GM23338 (cell line): ENCODE measurements at regions not wholly inside any gene's neighbourhood (a gene's known extent, or its start where the extent isn't known, plus 50 kb on each side); places are given as distances from the start of the nearest gene placed in this dataset.

Experiments used
- ATAC-seq: fragments of 200-7000 bp; cut with Tn5 transposase; 3 replicates; pipeline ENCODE4 v1.9.1; 2020
- DNase-seq: peaks from one replicate; pipeline ENCODE4 v3.0.0-alpha.2; 2015; ENCODE audit warnings: low spot score
- H2AFZ ChIP-seq: fragments of 200-600 bp; sonication (generic); 2 replicates; pipeline ENCODE4 v1.8.0; 2016; ENCODE audit warnings: antibody characterized with exemption, mild to moderate bottlenecking, moderate library complexity
- H3F3A ChIP-seq: fragments of 200-600 bp; sonication (generic); replicated peaks from 2 replicates; pipeline ENCODE4 v1.8.0; 2017; ENCODE audit warnings: antibody characterized with exemption, mixed run types, low read depth
- H3K27ac ChIP-seq: fragments of 200-600 bp; sonication (generic); 2 replicates; pipeline ENCODE4 v1.6.1; 2016; ENCODE audit warnings: low read depth
- H3K27me3 ChIP-seq: fragments of 200-600 bp; sonication (generic); 2 replicates; pipeline ENCODE4 v1.8.0; 2016; ENCODE audit warnings: mild to moderate bottlenecking, mixed run types, moderate library complexity; ENCODE audit not compliant: insufficient read depth
- H3K36me3 ChIP-seq: fragments of 200-600 bp; sonication (generic); 2 replicates; pipeline ENCODE4 v1.8.0; 2016; ENCODE audit warnings: mild to moderate bottlenecking; ENCODE audit not compliant: insufficient read depth
- H3K4me1 ChIP-seq: fragments of 200-600 bp; sonication (generic); 2 replicates; pipeline ENCODE4 v1.8.0; 2016; ENCODE audit warnings: mild to moderate bottlenecking, moderate library complexity; ENCODE audit not compliant: insufficient read depth
- H3K4me2 ChIP-seq: fragments of 200-600 bp; sonication (generic); 2 replicates; pipeline ENCODE4 v1.7.1; 2017; ENCODE audit warnings: mixed run types
- H3K4me3 ChIP-seq: fragments of 200-600 bp; sonication (generic); 2 replicates; pipeline ENCODE4 v1.6.1; 2016; ENCODE audit warnings: mixed run types
- H3K79me2 ChIP-seq: fragments of 200-600 bp; sonication (generic); replicated peaks from 2 replicates; pipeline ENCODE4 v1.8.0; 2017; ENCODE audit warnings: mild to moderate bottlenecking; ENCODE audit not compliant: insufficient read depth
- H3K9me2 ChIP-seq: fragments of 200-600 bp; sonication (generic); 2 replicates; pipeline ENCODE4 v1.8.0; 2017; ENCODE audit not compliant: insufficient read depth
- H4K20me1 ChIP-seq: fragments of 200-600 bp; sonication (generic); replicated peaks from 2 replicates; pipeline ENCODE4 v1.8.0; 2017; ENCODE audit warnings: mild to moderate bottlenecking; ENCODE audit not compliant: insufficient read depth
- H3K27ac Mint-ChIP-seq: 2 replicates; pipeline ENCODE4 v1.8.0; 2020; ENCODE audit warnings: inconsistent platforms, mild to moderate bottlenecking, moderate library complexity, mixed read lengths
- H3K27me3 Mint-ChIP-seq: 3 replicates; pipeline ENCODE4 v1.8.0; 2022; ENCODE audit warnings: low read depth, mild to moderate bottlenecking, moderate library complexity, mixed read lengths, inconsistent platforms; ENCODE audit not compliant: insufficient read depth, poor library complexity
- H3K36me3 Mint-ChIP-seq: 3 replicates; pipeline ENCODE4 v1.8.0; 2021; ENCODE audit warnings: low read depth, mild to moderate bottlenecking, inconsistent platforms, moderate library complexity, mixed read lengths
- H3K4me1 Mint-ChIP-seq: 3 replicates; pipeline ENCODE4 v1.8.0; 2020; ENCODE audit warnings: mild to moderate bottlenecking, inconsistent platforms, mixed read lengths
- H3K4me3 Mint-ChIP-seq: 3 replicates; pipeline ENCODE4 v1.8.0; 2021; ENCODE audit warnings: moderate library complexity, mild to moderate bottlenecking, inconsistent platforms, mixed read lengths
- H3K9me3 Mint-ChIP-seq: 3 replicates; pipeline ENCODE4 v1.8.0; 2020; ENCODE audit warnings: moderate library complexity, mild to moderate bottlenecking, inconsistent platforms, mixed read lengths
- CREB1 ChIP-seq: fragments of 250-450 bp; sonication (Bioruptor Pico); IDR thresholded peaks from 2 replicates; pipeline ENCODE4 v1.5.0; 2020; ENCODE audit warnings: low read depth, mild to moderate bottlenecking, moderate library complexity
- EZH2 ChIP-seq: fragments of 200-600 bp; sonication (generic); IDR thresholded peaks from one replicate; pipeline ENCODE4 v1.8.0; 2017; ENCODE audit warnings: antibody characterized with exemption, mild to moderate bottlenecking, low read depth; ENCODE audit not compliant: unreplicated experiment
- EZH2phosphoT487 ChIP-seq: fragments of 200-600 bp; sonication (generic); IDR thresholded peaks from one replicate; pipeline ENCODE4 v1.8.1; 2018; ENCODE audit warnings: antibody characterized with exemption; ENCODE audit not compliant: unreplicated experiment
- JUNB ChIP-seq: IDR thresholded peaks from one replicate; pipeline ENCODE4 v1.6.1; 2016; ENCODE audit warnings: antibody characterized with exemption; ENCODE audit not compliant: unreplicated experiment
- NANOG ChIP-seq: IDR thresholded peaks from 2 replicates; pipeline ENCODE4 v1.6.1; 2016; ENCODE audit warnings: antibody characterized with exemption, borderline replicate concordance
- POLR2AphosphoS5 ChIP-seq: IDR thresholded peaks from 2 replicates; pipeline ENCODE4 v1.6.1; 2016; ENCODE audit warnings: antibody characterized with exemption, low read depth
- STAT1 ChIP-seq: IDR thresholded peaks from one replicate; pipeline ENCODE4 v1.6.1; 2016; ENCODE audit warnings: antibody characterized with exemption; ENCODE audit not compliant: unreplicated experiment
- ZNF114 ChIP-seq: fragments of 250-450 bp; sonication (Bioruptor Pico); IDR thresholded peaks from 2 replicates; pipeline ENCODE4 v1.5.0; 2020; ENCODE audit warnings: mild to moderate bottlenecking, moderate library complexity
- ZNF331 ChIP-seq: fragments of 250-450 bp; sonication (Bioruptor Pico); IDR thresholded peaks from 2 replicates; pipeline ENCODE4 v1.5.0; 2020; ENCODE audit warnings: low read depth, mild to moderate bottlenecking, moderate library complexity
- TF ChIP-seq, protein P1 (sequence below): fragments of 250-450 bp; sonication (Bioruptor Pico); IDR thresholded peaks from 2 replicates; pipeline ENCODE4 v1.5.0; 2020; ENCODE audit warnings: mild to moderate bottlenecking, moderate library complexity
- TF ChIP-seq, protein P2 (sequence below): IDR thresholded peaks from one replicate; pipeline ENCODE4 v1.6.1; 2018; ENCODE audit warnings: antibody characterized with exemption; ENCODE audit not compliant: unreplicated experiment
- TF ChIP-seq, protein P3 (sequence below): IDR thresholded peaks from 2 replicates; pipeline ENCODE4 v1.6.1; 2016; ENCODE audit warnings: antibody characterized with exemption
- TF ChIP-seq, protein P4 (sequence below), 2 experiments: fragments of 200-600 bp in 1 of 2; sonication (generic) in 1 of 2; conservative IDR thresholded peaks; 2 replicates each; pipeline versions ENCODE4 v1.5.1 to v1.6.1; 2016 to 2017; ENCODE audit warnings: antibody characterized with exemption in 2 of 2, low read depth in 2 of 2, mild to moderate bottlenecking in 2 of 2, moderate library complexity in 1 of 2

DNA sequence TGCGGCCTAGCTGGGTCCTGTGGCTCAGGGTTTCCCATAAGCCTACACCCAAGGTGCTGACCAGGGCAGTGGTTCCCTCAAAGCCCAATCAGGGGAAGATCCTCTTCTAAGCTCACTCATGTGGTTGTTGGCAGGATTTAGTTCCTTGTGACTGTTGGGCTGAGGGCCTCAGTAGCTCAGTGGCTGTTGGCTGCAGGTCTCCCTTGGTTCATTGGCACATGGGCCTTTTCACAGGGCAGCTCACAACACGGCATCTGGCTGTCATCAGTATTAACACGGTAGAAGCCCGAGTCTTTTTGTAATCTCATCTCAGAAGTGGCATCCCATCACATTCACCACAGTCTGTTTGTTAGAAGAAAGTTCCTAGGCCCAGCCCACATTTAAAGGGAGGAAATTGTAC is 188.2 kb upstream of the HMCN1 start:
- DNase-seq, result no peak
- H3K27me3 Mint-ChIP-seq, result peaks cover 4% of the 10 kb centered on the region
- peaks cover 28% of the 10 kb centered on the region; the same call in 2 of the 3 replicates for H3K4me1 Mint-ChIP-seq
- no peak overlapping the region for H3K4me3 Mint-ChIP-seq
- Histone ChIP-seq H3K79me2 (no peaks in the 10 kb centered on the region), H3K27ac (no peak overlapping the region), H4K20me1 (no peaks in the 10 kb centered on the region), H3K4me1 (peaks cover 19% of the 10 kb centered on the region), H3K4me2 (no peak overlapping the region), H3K27me3 (no peaks in the 10 kb centered on the region), H3K36me3 (no peaks in the 10 kb centered on the region), H3K9me2 (peaks cover under 1% of the 10 kb centered on the region; the same call in 1 of the 2 replicates), H2AFZ (no peak overlapping the region), H3K4me3 (no peak overlapping the region), H3F3A (no peaks in the 10 kb centered on the region)
- no peaks in the 10 kb centered on the region for H3K36me3 Mint-ChIP-seq
- ATAC-seq, result no peak
- H3K27ac Mint-ChIP-seq, result no peak overlapping the region
- H3K9me3 Mint-ChIP-seq, result no peaks in the 10 kb centered on the region
- TF ChIP-seq NANOG (no peak), JUNB (no peak), POLR2AphosphoS5 (no peak), ZNF114 (CRISPR knock-in tag) (no peak), CREB1 (no peak), EZH2phosphoT487 (no peak), STAT1 (no peak), EZH2 (no peak), ZNF331 (CRISPR knock-in tag) (no peak)
- TF ChIP-seq, protein P1, sequence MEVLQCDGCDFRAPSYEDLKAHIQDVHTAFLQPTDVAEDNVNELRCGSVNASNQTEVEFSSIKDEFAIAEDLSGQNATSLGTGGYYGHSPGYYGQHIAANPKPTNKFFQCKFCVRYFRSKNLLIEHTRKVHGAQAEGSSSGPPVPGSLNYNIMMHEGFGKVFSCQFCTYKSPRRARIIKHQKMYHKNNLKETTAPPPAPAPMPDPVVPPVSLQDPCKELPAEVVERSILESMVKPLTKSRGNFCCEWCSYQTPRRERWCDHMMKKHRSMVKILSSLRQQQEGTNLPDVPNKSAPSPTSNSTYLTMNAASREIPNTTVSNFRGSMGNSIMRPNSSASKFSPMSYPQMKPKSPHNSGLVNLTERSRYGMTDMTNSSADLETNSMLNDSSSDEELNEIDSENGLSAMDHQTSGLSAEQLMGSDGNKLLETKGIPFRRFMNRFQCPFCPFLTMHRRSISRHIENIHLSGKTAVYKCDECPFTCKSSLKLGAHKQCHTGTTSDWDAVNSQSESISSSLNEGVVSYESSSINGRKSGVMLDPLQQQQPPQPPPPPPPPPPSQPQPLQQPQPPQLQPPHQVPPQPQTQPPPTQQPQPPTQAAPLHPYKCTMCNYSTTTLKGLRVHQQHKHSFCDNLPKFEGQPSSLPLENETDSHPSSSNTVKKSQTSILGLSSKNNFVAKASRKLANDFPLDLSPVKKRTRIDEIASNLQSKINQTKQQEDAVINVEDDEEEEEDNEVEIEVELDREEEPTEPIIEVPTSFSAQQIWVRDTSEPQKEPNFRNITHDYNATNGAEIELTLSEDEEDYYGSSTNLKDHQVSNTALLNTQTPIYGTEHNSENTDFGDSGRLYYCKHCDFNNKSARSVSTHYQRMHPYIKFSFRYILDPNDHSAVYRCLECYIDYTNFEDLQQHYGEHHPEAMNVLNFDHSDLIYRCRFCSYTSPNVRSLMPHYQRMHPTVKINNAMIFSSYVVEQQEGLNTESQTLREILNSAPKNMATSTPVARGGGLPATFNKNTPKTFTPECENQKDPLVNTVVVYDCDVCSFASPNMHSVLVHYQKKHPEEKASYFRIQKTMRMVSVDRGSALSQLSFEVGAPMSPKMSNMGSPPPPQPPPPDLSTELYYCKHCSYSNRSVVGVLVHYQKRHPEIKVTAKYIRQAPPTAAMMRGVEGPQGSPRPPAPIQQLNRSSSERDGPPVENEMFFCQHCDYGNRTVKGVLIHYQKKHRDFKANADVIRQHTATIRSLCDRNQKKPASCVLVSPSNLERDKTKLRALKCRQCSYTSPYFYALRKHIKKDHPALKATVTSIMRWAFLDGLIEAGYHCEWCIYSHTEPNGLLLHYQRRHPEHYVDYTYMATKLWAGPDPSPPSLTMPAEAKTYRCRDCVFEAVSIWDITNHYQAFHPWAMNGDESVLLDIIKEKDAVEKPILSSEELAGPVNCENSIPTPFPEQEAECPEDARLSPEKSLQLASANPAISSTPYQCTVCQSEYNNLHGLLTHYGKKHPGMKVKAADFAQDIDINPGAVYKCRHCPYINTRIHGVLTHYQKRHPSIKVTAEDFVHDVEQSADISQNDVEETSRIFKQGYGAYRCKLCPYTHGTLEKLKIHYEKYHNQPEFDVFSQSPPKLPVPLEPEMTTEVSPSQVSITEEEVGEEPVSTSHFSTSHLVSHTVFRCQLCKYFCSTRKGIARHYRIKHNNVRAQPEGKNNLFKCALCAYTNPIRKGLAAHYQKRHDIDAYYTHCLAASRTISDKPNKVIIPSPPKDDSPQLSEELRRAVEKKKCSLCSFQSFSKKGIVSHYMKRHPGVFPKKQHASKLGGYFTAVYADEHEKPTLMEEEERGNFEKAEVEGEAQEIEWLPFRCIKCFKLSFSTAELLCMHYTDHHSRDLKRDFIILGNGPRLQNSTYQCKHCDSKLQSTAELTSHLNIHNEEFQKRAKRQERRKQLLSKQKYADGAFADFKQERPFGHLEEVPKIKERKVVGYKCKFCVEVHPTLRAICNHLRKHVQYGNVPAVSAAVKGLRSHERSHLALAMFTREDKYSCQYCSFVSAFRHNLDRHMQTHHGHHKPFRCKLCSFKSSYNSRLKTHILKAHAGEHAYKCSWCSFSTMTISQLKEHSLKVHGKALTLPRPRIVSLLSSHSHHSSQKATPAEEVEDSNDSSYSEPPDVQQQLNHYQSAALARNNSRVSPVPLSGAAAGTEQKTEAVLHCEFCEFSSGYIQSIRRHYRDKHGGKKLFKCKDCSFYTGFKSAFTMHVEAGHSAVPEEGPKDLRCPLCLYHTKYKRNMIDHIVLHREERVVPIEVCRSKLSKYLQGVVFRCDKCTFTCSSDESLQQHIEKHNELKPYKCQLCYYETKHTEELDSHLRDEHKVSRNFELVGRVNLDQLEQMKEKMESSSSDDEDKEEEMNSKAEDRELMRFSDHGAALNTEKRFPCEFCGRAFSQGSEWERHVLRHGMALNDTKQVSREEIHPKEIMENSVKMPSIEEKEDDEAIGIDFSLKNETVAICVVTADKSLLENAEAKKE, result no peak
- TF ChIP-seq, protein P2, sequence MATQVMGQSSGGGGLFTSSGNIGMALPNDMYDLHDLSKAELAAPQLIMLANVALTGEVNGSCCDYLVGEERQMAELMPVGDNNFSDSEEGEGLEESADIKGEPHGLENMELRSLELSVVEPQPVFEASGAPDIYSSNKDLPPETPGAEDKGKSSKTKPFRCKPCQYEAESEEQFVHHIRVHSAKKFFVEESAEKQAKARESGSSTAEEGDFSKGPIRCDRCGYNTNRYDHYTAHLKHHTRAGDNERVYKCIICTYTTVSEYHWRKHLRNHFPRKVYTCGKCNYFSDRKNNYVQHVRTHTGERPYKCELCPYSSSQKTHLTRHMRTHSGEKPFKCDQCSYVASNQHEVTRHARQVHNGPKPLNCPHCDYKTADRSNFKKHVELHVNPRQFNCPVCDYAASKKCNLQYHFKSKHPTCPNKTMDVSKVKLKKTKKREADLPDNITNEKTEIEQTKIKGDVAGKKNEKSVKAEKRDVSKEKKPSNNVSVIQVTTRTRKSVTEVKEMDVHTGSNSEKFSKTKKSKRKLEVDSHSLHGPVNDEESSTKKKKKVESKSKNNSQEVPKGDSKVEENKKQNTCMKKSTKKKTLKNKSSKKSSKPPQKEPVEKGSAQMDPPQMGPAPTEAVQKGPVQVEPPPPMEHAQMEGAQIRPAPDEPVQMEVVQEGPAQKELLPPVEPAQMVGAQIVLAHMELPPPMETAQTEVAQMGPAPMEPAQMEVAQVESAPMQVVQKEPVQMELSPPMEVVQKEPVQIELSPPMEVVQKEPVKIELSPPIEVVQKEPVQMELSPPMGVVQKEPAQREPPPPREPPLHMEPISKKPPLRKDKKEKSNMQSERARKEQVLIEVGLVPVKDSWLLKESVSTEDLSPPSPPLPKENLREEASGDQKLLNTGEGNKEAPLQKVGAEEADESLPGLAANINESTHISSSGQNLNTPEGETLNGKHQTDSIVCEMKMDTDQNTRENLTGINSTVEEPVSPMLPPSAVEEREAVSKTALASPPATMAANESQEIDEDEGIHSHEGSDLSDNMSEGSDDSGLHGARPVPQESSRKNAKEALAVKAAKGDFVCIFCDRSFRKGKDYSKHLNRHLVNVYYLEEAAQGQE, result no peak
- TF ChIP-seq, protein P3, sequence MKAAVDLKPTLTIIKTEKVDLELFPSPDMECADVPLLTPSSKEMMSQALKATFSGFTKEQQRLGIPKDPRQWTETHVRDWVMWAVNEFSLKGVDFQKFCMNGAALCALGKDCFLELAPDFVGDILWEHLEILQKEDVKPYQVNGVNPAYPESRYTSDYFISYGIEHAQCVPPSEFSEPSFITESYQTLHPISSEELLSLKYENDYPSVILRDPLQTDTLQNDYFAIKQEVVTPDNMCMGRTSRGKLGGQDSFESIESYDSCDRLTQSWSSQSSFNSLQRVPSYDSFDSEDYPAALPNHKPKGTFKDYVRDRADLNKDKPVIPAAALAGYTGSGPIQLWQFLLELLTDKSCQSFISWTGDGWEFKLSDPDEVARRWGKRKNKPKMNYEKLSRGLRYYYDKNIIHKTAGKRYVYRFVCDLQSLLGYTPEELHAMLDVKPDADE, result no peak
- TF ChIP-seq, protein P4, sequence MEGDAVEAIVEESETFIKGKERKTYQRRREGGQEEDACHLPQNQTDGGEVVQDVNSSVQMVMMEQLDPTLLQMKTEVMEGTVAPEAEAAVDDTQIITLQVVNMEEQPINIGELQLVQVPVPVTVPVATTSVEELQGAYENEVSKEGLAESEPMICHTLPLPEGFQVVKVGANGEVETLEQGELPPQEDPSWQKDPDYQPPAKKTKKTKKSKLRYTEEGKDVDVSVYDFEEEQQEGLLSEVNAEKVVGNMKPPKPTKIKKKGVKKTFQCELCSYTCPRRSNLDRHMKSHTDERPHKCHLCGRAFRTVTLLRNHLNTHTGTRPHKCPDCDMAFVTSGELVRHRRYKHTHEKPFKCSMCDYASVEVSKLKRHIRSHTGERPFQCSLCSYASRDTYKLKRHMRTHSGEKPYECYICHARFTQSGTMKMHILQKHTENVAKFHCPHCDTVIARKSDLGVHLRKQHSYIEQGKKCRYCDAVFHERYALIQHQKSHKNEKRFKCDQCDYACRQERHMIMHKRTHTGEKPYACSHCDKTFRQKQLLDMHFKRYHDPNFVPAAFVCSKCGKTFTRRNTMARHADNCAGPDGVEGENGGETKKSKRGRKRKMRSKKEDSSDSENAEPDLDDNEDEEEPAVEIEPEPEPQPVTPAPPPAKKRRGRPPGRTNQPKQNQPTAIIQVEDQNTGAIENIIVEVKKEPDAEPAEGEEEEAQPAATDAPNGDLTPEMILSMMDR (conservative IDR thresholded peaks at IDR 0.05; ENCODE audit: low read depth in 2 of 2), result no peak
